ENCODE measurements at regions not wholly inside any gene's neighbourhood (a gene's known extent, or its start where the extent isn't known, plus 50 kb on each side); places are given as distances from the start of the nearest gene placed in this dataset.

- TF ChIP-seq, protein P1, sequence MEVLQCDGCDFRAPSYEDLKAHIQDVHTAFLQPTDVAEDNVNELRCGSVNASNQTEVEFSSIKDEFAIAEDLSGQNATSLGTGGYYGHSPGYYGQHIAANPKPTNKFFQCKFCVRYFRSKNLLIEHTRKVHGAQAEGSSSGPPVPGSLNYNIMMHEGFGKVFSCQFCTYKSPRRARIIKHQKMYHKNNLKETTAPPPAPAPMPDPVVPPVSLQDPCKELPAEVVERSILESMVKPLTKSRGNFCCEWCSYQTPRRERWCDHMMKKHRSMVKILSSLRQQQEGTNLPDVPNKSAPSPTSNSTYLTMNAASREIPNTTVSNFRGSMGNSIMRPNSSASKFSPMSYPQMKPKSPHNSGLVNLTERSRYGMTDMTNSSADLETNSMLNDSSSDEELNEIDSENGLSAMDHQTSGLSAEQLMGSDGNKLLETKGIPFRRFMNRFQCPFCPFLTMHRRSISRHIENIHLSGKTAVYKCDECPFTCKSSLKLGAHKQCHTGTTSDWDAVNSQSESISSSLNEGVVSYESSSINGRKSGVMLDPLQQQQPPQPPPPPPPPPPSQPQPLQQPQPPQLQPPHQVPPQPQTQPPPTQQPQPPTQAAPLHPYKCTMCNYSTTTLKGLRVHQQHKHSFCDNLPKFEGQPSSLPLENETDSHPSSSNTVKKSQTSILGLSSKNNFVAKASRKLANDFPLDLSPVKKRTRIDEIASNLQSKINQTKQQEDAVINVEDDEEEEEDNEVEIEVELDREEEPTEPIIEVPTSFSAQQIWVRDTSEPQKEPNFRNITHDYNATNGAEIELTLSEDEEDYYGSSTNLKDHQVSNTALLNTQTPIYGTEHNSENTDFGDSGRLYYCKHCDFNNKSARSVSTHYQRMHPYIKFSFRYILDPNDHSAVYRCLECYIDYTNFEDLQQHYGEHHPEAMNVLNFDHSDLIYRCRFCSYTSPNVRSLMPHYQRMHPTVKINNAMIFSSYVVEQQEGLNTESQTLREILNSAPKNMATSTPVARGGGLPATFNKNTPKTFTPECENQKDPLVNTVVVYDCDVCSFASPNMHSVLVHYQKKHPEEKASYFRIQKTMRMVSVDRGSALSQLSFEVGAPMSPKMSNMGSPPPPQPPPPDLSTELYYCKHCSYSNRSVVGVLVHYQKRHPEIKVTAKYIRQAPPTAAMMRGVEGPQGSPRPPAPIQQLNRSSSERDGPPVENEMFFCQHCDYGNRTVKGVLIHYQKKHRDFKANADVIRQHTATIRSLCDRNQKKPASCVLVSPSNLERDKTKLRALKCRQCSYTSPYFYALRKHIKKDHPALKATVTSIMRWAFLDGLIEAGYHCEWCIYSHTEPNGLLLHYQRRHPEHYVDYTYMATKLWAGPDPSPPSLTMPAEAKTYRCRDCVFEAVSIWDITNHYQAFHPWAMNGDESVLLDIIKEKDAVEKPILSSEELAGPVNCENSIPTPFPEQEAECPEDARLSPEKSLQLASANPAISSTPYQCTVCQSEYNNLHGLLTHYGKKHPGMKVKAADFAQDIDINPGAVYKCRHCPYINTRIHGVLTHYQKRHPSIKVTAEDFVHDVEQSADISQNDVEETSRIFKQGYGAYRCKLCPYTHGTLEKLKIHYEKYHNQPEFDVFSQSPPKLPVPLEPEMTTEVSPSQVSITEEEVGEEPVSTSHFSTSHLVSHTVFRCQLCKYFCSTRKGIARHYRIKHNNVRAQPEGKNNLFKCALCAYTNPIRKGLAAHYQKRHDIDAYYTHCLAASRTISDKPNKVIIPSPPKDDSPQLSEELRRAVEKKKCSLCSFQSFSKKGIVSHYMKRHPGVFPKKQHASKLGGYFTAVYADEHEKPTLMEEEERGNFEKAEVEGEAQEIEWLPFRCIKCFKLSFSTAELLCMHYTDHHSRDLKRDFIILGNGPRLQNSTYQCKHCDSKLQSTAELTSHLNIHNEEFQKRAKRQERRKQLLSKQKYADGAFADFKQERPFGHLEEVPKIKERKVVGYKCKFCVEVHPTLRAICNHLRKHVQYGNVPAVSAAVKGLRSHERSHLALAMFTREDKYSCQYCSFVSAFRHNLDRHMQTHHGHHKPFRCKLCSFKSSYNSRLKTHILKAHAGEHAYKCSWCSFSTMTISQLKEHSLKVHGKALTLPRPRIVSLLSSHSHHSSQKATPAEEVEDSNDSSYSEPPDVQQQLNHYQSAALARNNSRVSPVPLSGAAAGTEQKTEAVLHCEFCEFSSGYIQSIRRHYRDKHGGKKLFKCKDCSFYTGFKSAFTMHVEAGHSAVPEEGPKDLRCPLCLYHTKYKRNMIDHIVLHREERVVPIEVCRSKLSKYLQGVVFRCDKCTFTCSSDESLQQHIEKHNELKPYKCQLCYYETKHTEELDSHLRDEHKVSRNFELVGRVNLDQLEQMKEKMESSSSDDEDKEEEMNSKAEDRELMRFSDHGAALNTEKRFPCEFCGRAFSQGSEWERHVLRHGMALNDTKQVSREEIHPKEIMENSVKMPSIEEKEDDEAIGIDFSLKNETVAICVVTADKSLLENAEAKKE (CRISPR knock-in tag; IDR thresholded peaks at IDR 0.05), result no peak
- TF ChIP-seq, protein P2, sequence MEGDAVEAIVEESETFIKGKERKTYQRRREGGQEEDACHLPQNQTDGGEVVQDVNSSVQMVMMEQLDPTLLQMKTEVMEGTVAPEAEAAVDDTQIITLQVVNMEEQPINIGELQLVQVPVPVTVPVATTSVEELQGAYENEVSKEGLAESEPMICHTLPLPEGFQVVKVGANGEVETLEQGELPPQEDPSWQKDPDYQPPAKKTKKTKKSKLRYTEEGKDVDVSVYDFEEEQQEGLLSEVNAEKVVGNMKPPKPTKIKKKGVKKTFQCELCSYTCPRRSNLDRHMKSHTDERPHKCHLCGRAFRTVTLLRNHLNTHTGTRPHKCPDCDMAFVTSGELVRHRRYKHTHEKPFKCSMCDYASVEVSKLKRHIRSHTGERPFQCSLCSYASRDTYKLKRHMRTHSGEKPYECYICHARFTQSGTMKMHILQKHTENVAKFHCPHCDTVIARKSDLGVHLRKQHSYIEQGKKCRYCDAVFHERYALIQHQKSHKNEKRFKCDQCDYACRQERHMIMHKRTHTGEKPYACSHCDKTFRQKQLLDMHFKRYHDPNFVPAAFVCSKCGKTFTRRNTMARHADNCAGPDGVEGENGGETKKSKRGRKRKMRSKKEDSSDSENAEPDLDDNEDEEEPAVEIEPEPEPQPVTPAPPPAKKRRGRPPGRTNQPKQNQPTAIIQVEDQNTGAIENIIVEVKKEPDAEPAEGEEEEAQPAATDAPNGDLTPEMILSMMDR (conservative IDR thresholded peaks at IDR 0.05; ENCODE audit: low read depth in 2 of 2), result no peak
Measured at GRCh38 chr18:73737990-73738389, 409.6 kb downstream of the FBXO15 start (continued).

DNA sequence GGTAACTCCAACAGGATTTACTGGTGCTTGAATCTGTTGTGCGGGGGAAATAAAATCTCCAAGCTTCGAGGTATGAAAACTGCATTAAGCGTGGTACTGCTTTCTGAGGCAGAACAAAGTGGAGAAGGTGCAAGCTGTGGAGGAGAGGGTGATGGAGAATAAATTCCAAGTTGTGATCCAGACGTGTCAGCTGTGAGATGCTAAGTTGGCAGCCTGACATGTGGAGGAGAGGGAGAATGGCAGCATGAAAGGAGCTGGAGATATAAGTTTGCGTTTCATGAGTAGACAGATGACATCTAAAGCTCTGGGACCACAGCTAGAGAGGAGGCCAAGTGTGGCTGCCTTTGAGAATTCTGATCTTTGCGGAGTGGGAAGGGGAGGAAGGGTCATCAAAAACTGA is 411.8 kb downstream of the FBXO15 start:
- Mint-ChIP-seq H3K4me3 (no peak overlapping the region), H3K27ac (no peak overlapping the region), H3K36me3 (ENCODE audit: low read depth) (peaks cover 1% of the 10 kb centered on the region; the same call in 1 of the 3 replicates), H3K27me3 (ENCODE audit: insufficient read depth, low read depth, poor library complexity) (peaks cover 1% of the 10 kb centered on the region), H3K9me3 (peaks cover 2% of the 10 kb centered on the region; the same call in 2 of the 3 replicates), H3K4me1 (peaks cover 3% of the 10 kb centered on the region; the same call in 1 of the 3 replicates)
- Histone ChIP-seq H3K4me3 (no peak overlapping the region), H3K4me2 (no peak overlapping the region), H3K27me3 (ENCODE audit: insufficient read depth) (no peaks in the 10 kb centered on the region), H3F3A (replicated peaks; ENCODE audit: low read depth) (no peaks in the 10 kb centered on the region), H3K36me3 (ENCODE audit: insufficient read depth) (no peaks in the 10 kb centered on the region), H3K79me2 (replicated peaks; ENCODE audit: insufficient read depth) (no peaks in the 10 kb centered on the region), H2AFZ (no peak overlapping the region), H4K20me1 (replicated peaks; ENCODE audit: insufficient read depth) (no peaks in the 10 kb centered on the region), H3K4me1 (ENCODE audit: insufficient read depth) (no peaks in the 10 kb centered on the region), H3K27ac (ENCODE audit: low read depth) (no peak overlapping the region), H3K9me2 (ENCODE audit: insufficient read depth) (peaks cover 6% of the 10 kb centered on the region; the same call in 1 of the 2 replicates)
- DNase-seq (ENCODE audit: low spot score), result no peak
- no peak for ATAC-seq
- TF ChIP-seq ZNF114 (CRISPR knock-in tag; IDR thresholded peaks at IDR 0.05) (no peak), POLR2AphosphoS5 (IDR thresholded peaks at IDR 0.05; ENCODE audit: low read depth) (no peak)
- TF ChIP-seq, protein P3, sequence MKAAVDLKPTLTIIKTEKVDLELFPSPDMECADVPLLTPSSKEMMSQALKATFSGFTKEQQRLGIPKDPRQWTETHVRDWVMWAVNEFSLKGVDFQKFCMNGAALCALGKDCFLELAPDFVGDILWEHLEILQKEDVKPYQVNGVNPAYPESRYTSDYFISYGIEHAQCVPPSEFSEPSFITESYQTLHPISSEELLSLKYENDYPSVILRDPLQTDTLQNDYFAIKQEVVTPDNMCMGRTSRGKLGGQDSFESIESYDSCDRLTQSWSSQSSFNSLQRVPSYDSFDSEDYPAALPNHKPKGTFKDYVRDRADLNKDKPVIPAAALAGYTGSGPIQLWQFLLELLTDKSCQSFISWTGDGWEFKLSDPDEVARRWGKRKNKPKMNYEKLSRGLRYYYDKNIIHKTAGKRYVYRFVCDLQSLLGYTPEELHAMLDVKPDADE (IDR thresholded peaks at IDR 0.05), result no peak
- TF ChIP-seq, protein P1 (CRISPR knock-in tag; IDR thresholded peaks at IDR 0.05), result no peak

Measured in GM23338 (cell line).